H9 (cell line): ENCODE measurements at regions not wholly inside any gene's neighbourhood (a gene's known extent, or its start where the extent isn't known, plus 50 kb on each side); places are given as distances from the start of the nearest gene placed in this dataset.

ENCODE experiments used
- DNase-seq: peaks from one replicate; pipeline ENCODE4 v3.0.0-alpha.2; 2017
- H2AFZ ChIP-seq: one replicate; pipeline ENCODE4 v1.6.1; 2013; ENCODE audit warnings: mild to moderate bottlenecking, low read length, control low read depth, moderate library complexity
- H2AK5ac ChIP-seq: 2 replicates; pipeline ENCODE4 v1.6.1; 2013; ENCODE audit warnings: low read length, control low read depth, mixed read lengths; ENCODE audit not compliant: insufficient read length
- H2BK120ac ChIP-seq: one replicate; pipeline ENCODE4 v1.6.1; 2013; ENCODE audit warnings: low read depth, mild to moderate bottlenecking, low read length, control low read depth, inconsistent platforms; ENCODE audit not compliant: poor library complexity, severe bottlenecking
- H2BK12ac ChIP-seq: 2 replicates; pipeline ENCODE4 v1.6.1; 2013; ENCODE audit warnings: low read length, control low read depth, mixed read lengths, low read depth; ENCODE audit not compliant: insufficient read length
- H2BK15ac ChIP-seq: 2 replicates; pipeline ENCODE4 v1.6.1; 2013; ENCODE audit warnings: low read depth, low read length, control low read depth
- H2BK20ac ChIP-seq: one replicate; pipeline ENCODE4 v1.6.1; 2013; ENCODE audit warnings: low read depth, mild to moderate bottlenecking, low read length, control low read depth, inconsistent platforms; ENCODE audit not compliant: poor library complexity, severe bottlenecking
- H2BK5ac ChIP-seq: 2 replicates; pipeline ENCODE4 v1.6.1; 2013; ENCODE audit warnings: low read length, control low read depth, mixed read lengths; ENCODE audit not compliant: insufficient read length
- H3K14ac ChIP-seq: 2 replicates; pipeline ENCODE4 v1.6.1; 2013; ENCODE audit warnings: low read length, control low read depth; ENCODE audit not compliant: insufficient read depth
- H3K18ac ChIP-seq: 2 replicates; pipeline ENCODE4 v1.6.1; 2013; ENCODE audit warnings: low read depth, mild to moderate bottlenecking, mixed read lengths, low read length, control low read depth; ENCODE audit not compliant: insufficient read length
- H3K23ac ChIP-seq: 2 replicates; pipeline ENCODE4 v1.6.1; 2013; ENCODE audit warnings: low read length, control low read depth, mixed read lengths, low read depth; ENCODE audit not compliant: insufficient read length
- H3K23me2 ChIP-seq: 2 replicates; pipeline ENCODE4 v1.6.1; 2013; ENCODE audit warnings: low read depth, mild to moderate bottlenecking, mixed read lengths, low read length, control low read depth; ENCODE audit not compliant: insufficient read length, poor library complexity, severe bottlenecking
- H3K27ac ChIP-seq: 2 replicates; pipeline ENCODE4 v1.5.1; 2013; ENCODE audit warnings: low read length, control low read depth, mixed read lengths, low read depth; ENCODE audit not compliant: insufficient read length
- H3K27me3 ChIP-seq: 2 replicates; pipeline ENCODE4 v1.6.1; 2013; ENCODE audit warnings: low read length, control low read depth, inconsistent platforms; ENCODE audit not compliant: insufficient read depth
- H3K4ac ChIP-seq: 2 replicates; pipeline ENCODE4 v1.6.1; 2013; ENCODE audit warnings: low read depth, mild to moderate bottlenecking, control low read depth, inconsistent platforms, low read length, moderate library complexity
- H3K4me1 ChIP-seq: 2 replicates; pipeline ENCODE4 v1.6.1; 2013; ENCODE audit warnings: low read length, control low read depth, inconsistent platforms; ENCODE audit not compliant: insufficient read depth
- H3K4me2 ChIP-seq: 2 replicates; pipeline ENCODE4 v1.6.1; 2013; ENCODE audit warnings: low read length, control low read depth, mixed read lengths; ENCODE audit not compliant: insufficient read length, insufficient read depth
- H3K56ac ChIP-seq: 2 replicates; pipeline ENCODE4 v1.6.1; 2013; ENCODE audit warnings: low read depth, mild to moderate bottlenecking, mixed read lengths, low read length, control low read depth; ENCODE audit not compliant: insufficient read length
- H3K79me1 ChIP-seq: 2 replicates; pipeline ENCODE4 v1.6.1; 2013; ENCODE audit warnings: low read depth, mild to moderate bottlenecking, moderate library complexity, low read length, control low read depth, inconsistent platforms; ENCODE audit not compliant: insufficient read depth, poor library complexity, severe bottlenecking
- H3K79me2 ChIP-seq: 2 replicates; pipeline ENCODE4 v1.6.1; 2013; ENCODE audit warnings: low read length, control low read depth, inconsistent platforms; ENCODE audit not compliant: insufficient read depth
- H3K9ac ChIP-seq: 2 replicates; pipeline ENCODE4 v1.6.1; 2013; ENCODE audit warnings: low read length, control low read depth, mixed read lengths; ENCODE audit not compliant: insufficient read length; ENCODE audit errors: extremely low read depth
- H3K9me3 ChIP-seq: one replicate; pipeline ENCODE4 v1.6.1; 2013; ENCODE audit warnings: low read depth, low read length, inconsistent platforms; ENCODE audit not compliant: control insufficient read depth
- H3T11ph ChIP-seq: one replicate; pipeline ENCODE4 v1.6.1; 2013; ENCODE audit warnings: mild to moderate bottlenecking, low read length, control low read depth, inconsistent platforms
- H4K20me1 ChIP-seq: one replicate; pipeline ENCODE4 v1.6.1; 2013; ENCODE audit not compliant: control insufficient read depth, insufficient read length, insufficient read depth
- H4K5ac ChIP-seq: 2 replicates; pipeline ENCODE4 v1.6.1; 2013; ENCODE audit warnings: low read depth, mild to moderate bottlenecking, mixed read lengths, low read length, control low read depth; ENCODE audit not compliant: insufficient read length
- H4K8ac ChIP-seq: replicated peaks from 2 replicates; pipeline ENCODE4 v1.6.1; 2013; ENCODE audit warnings: low read length, control low read depth, mixed read lengths, low read depth; ENCODE audit not compliant: insufficient read length
- H4K91ac ChIP-seq: 2 replicates; pipeline ENCODE4 v1.6.1; 2013; ENCODE audit warnings: low read depth, mild to moderate bottlenecking, moderate library complexity, mixed read lengths, low read length, control low read depth; ENCODE audit not compliant: insufficient read length
- H3K27ac Mint-ChIP-seq, 3 experiments: 2 replicates in 2 of 3; 3 replicates in 1 of 3; pipeline ENCODE4 v1.8.0; 2020 to 2021; ENCODE audit warnings: mixed read lengths in 3 of 3, mild to moderate bottlenecking in 1 of 3, moderate library complexity in 1 of 3
- H3K27me3 Mint-ChIP-seq: 2 replicates; pipeline ENCODE4 v1.8.0; 2021; ENCODE audit warnings: low read depth, mild to moderate bottlenecking, moderate library complexity, mixed read lengths
- H3K36me3 Mint-ChIP-seq, 3 experiments: 2 replicates in 2 of 3; 3 replicates in 1 of 3; pipeline ENCODE4 v1.8.0; 2020 to 2021; ENCODE audit warnings: low read depth in 3 of 3, mixed read lengths in 3 of 3; ENCODE audit not compliant: insufficient read depth in 1 of 3
- H3K4me1 Mint-ChIP-seq, 2 experiments: 2 replicates each; pipeline ENCODE4 v1.8.0; 2020; ENCODE audit warnings: mixed read lengths in 2 of 2
- H3K4me3 Mint-ChIP-seq, 2 experiments: 2 replicates in 1 of 2; 3 replicates in 1 of 2; pipeline ENCODE4 v1.8.0; 2020 to 2021; ENCODE audit warnings: mild to moderate bottlenecking in 2 of 2, mixed read lengths in 2 of 2, moderate library complexity in 1 of 2
- H3K9me3 Mint-ChIP-seq, 2 experiments: 2 replicates in 1 of 2; 3 replicates in 1 of 2; pipeline ENCODE4 v1.8.0; 2020; ENCODE audit warnings: mild to moderate bottlenecking in 2 of 2, mixed read lengths in 2 of 2, moderate library complexity in 1 of 2
- WGBS: extraction: QIAGEN DNeasy Blood & Tissue Kit; methylation state at CpG from one replicate; pipeline ENCODE4 v1.1.7; 2013; ENCODE audit warnings: missing lambda C conversion rate, low lambda C conversion rate, mixed read lengths; ENCODE audit not compliant: insufficient read length; ENCODE audit errors: extremely low coverage; 5-methylcytosine and 5-hydroxymethylcytosine counted together
- TF ChIP-seq, protein P1 (sequence below): fragments of 200-600 bp; sonication (generic); conservative IDR thresholded peaks from 3 replicates; pipeline ENCODE4 v1.8.0; 2021; ENCODE audit warnings: antibody characterized with exemption, mild to moderate bottlenecking

- H4K20me1 ChIP-seq: no peaks in the 10 kb centered on the region
- H2AK5ac ChIP-seq: no peak overlapping the region
- no peak overlapping the region for H3K27ac ChIP-seq
- H3K18ac ChIP-seq: no peak overlapping the region
- no peak overlapping the region for H2BK120ac ChIP-seq
- no peak overlapping the region for H3K4me2 ChIP-seq
- no peak overlapping the region for H3K56ac ChIP-seq
- no CpG with 5 or more reads among the region's 3 CpGs for WGBS
- H3K27me3 Mint-ChIP-seq: no peaks in the 10 kb centered on the region; the same call in 1 of the 2 replicates
- H3K23ac ChIP-seq: no peak overlapping the region
- DNase-seq: no peak
- H3K4me1 Mint-ChIP-seq: no peaks in the 10 kb centered on the region
- no peak overlapping the region for H4K5ac ChIP-seq
- H3K27me3 ChIP-seq: no peaks in the 10 kb centered on the region
- H2BK15ac ChIP-seq: no peak overlapping the region
- no peak overlapping the region for H2BK5ac ChIP-seq
- no peak overlapping the region for H4K91ac ChIP-seq
- no peak overlapping the region for H3K4me3 Mint-ChIP-seq
- H3K9me3 Mint-ChIP-seq: peaks cover 7 to 8% of the 10 kb centered on the region in 2 experiments; a peak in 3 of 5 replicates
- H3K79me1 ChIP-seq: no peaks in the 10 kb centered on the region
- no peaks in the 10 kb centered on the region for H3K23me2 ChIP-seq
- no peak overlapping the region for H3K27ac Mint-ChIP-seq
- no peaks in the 10 kb centered on the region for H3K4me1 ChIP-seq
- H2BK12ac ChIP-seq: no peak overlapping the region
- H3T11ph ChIP-seq: no peak overlapping the region
- no peak overlapping the region for H2AFZ ChIP-seq
- no peak overlapping the region for H3K14ac ChIP-seq
- TF ChIP-seq, protein P1, sequence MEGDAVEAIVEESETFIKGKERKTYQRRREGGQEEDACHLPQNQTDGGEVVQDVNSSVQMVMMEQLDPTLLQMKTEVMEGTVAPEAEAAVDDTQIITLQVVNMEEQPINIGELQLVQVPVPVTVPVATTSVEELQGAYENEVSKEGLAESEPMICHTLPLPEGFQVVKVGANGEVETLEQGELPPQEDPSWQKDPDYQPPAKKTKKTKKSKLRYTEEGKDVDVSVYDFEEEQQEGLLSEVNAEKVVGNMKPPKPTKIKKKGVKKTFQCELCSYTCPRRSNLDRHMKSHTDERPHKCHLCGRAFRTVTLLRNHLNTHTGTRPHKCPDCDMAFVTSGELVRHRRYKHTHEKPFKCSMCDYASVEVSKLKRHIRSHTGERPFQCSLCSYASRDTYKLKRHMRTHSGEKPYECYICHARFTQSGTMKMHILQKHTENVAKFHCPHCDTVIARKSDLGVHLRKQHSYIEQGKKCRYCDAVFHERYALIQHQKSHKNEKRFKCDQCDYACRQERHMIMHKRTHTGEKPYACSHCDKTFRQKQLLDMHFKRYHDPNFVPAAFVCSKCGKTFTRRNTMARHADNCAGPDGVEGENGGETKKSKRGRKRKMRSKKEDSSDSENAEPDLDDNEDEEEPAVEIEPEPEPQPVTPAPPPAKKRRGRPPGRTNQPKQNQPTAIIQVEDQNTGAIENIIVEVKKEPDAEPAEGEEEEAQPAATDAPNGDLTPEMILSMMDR: no peak
- H3K36me3 Mint-ChIP-seq: no peaks in the 10 kb centered on the region
- no peaks in the 10 kb centered on the region for H3K79me2 ChIP-seq
- no peaks in the 10 kb centered on the region for H3K9me3 ChIP-seq
- H4K8ac ChIP-seq: no peak overlapping the region
- no peak overlapping the region for H3K4ac ChIP-seq
- no peak overlapping the region for H2BK20ac ChIP-seq
- no peak overlapping the region for H3K9ac ChIP-seq
Observed at GRCh38 chr17:52482271-52482670, 323.8 kb upstream of the CA10 start.
